Fibroblast of upper back skin (primary cell): ENCODE measurements at regions not wholly inside any gene's neighbourhood (a gene's known extent, or its start where the extent isn't known, plus 50 kb on each side); places are given as distances from the start of the nearest gene placed in this dataset.
A peak's percentile ranks its signal among the peaks of the same experiment; 100 is the strongest.
"Not testable (repeated sequence)": the region's sequence is repeated elsewhere in the genome, so short reads cannot be mapped to it uniquely, and the experiment has no call there.

ENCODE experiments used
- DNase-seq: peaks from one replicate; pipeline ENCODE4 v3.0.0-alpha.2; 2013

- DNase-seq: peak; percentile 20
Observed at GRCh38 chr12:92244036-92244435, 98.4 kb upstream of the BTG1 start.

GRCh38 chr12:92242907-92243306 is 97.3 kb upstream of the BTG1 start:
- peak; percentile 34 for DNase-seq

GRCh38 chr12:92237762-92238523 is 92.3 kb upstream of the BTG1 start:
- DNase-seq: no peak

- DNase-seq: no peak
Observed at GRCh38 chr12:92237262-92237661, 91.6 kb upstream of the BTG1 start.

GRCh38 chr12:92235703-92236472 is 90.2 kb upstream of the BTG1 start:
- no peak for DNase-seq

GRCh38 chr12:92234533-92234932 is 88.9 kb upstream of the BTG1 start:
- DNase-seq: no peak

GRCh38 chr12:92233346-92234015 is 87.8 kb upstream of the BTG1 start:
- DNase-seq: no peak

- DNase-seq: not testable (repeated sequence)
Observed at GRCh38 chr12:92232371-92232932, 86.8 kb upstream of the BTG1 start.

GRCh38 chr12:92231945-92232344 is 86.3 kb upstream of the BTG1 start:
- not testable (repeated sequence) for DNase-seq

GRCh38 chr12:92231532-92231931 is 85.9 kb upstream of the BTG1 start:
- not testable (repeated sequence) for DNase-seq

- no peak for DNase-seq
Observed at GRCh38 chr12:92229381-92229780, 83.7 kb upstream of the BTG1 start.

GRCh38 chr12:92226961-92227360 is 81.3 kb upstream of the BTG1 start:
- no peak for DNase-seq

GRCh38 chr12:92226071-92226661 is 80.5 kb upstream of the BTG1 start:
- DNase-seq: peak; percentile 64

- DNase-seq: peak; percentile 35
Observed at GRCh38 chr12:92224685-92225331, 79.2 kb upstream of the BTG1 start.

- DNase-seq: no peak
Observed at GRCh38 chr12:92223481-92223880, 77.8 kb upstream of the BTG1 start.

GRCh38 chr12:92221656-92222315 is 76.1 kb upstream of the BTG1 start:
- no peak for DNase-seq

- DNase-seq: no peak
Observed at GRCh38 chr12:92218394-92219077, 72.9 kb upstream of the BTG1 start.

GRCh38 chr12:92216092-92216491 is 70.4 kb upstream of the BTG1 start:
- DNase-seq: no peak

- no peak for DNase-seq
Observed at GRCh38 chr12:92215358-92215757, 69.7 kb upstream of the BTG1 start.

GRCh38 chr12:92213166-92213565 is 67.5 kb upstream of the BTG1 start:
- no peak for DNase-seq

GRCh38 chr12:92210071-92210470 is 64.4 kb upstream of the BTG1 start:
- no peak for DNase-seq
